ENCODE measurements at regions not wholly inside any gene's neighbourhood (a gene's known extent, or its start where the extent isn't known, plus 50 kb on each side); places are given as distances from the start of the nearest gene placed in this dataset.

DNA sequence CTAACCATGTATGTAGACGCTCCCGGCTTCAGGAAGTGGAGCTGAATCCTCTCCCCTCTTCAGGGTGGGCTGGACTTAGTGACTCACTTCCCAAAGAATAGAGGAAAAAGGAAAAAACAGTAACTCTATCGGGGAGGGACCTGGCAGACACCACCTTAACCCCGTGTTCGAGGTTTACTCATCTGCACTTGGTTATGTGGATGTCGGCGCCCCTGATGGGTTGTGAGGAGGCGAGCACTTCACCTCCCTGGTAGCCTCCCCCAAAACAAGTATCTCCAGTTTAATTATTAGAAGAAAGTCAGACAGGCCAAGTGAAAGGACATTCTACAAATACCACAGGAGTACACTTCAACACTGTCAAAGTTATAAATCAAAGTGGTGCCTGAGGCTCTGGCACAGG lies 559.7 kb downstream of the TCERG1L start:
- H3K27ac ChIP-seq (ENCODE audit: low read depth), result no peak overlapping the region
- no peak for DNase-seq (ENCODE audit: low spot score)
- no peak for TF ChIP-seq ZNF331 (CRISPR knock-in tag; IDR thresholded peaks at IDR 0.05; ENCODE audit: low read depth)
- TF ChIP-seq EZH2phosphoT487 (IDR thresholded peaks at IDR 0.05; ENCODE audit: unreplicated experiment), result no peak
- no peak for TF ChIP-seq STAT1 (IDR thresholded peaks at IDR 0.05; ENCODE audit: unreplicated experiment)
- TF ChIP-seq NANOG (IDR thresholded peaks at IDR 0.05; ENCODE audit: borderline replicate concordance), result no peak
- TF ChIP-seq, protein P1, sequence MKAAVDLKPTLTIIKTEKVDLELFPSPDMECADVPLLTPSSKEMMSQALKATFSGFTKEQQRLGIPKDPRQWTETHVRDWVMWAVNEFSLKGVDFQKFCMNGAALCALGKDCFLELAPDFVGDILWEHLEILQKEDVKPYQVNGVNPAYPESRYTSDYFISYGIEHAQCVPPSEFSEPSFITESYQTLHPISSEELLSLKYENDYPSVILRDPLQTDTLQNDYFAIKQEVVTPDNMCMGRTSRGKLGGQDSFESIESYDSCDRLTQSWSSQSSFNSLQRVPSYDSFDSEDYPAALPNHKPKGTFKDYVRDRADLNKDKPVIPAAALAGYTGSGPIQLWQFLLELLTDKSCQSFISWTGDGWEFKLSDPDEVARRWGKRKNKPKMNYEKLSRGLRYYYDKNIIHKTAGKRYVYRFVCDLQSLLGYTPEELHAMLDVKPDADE (IDR thresholded peaks at IDR 0.05), result no peak
- TF ChIP-seq, protein P2, sequence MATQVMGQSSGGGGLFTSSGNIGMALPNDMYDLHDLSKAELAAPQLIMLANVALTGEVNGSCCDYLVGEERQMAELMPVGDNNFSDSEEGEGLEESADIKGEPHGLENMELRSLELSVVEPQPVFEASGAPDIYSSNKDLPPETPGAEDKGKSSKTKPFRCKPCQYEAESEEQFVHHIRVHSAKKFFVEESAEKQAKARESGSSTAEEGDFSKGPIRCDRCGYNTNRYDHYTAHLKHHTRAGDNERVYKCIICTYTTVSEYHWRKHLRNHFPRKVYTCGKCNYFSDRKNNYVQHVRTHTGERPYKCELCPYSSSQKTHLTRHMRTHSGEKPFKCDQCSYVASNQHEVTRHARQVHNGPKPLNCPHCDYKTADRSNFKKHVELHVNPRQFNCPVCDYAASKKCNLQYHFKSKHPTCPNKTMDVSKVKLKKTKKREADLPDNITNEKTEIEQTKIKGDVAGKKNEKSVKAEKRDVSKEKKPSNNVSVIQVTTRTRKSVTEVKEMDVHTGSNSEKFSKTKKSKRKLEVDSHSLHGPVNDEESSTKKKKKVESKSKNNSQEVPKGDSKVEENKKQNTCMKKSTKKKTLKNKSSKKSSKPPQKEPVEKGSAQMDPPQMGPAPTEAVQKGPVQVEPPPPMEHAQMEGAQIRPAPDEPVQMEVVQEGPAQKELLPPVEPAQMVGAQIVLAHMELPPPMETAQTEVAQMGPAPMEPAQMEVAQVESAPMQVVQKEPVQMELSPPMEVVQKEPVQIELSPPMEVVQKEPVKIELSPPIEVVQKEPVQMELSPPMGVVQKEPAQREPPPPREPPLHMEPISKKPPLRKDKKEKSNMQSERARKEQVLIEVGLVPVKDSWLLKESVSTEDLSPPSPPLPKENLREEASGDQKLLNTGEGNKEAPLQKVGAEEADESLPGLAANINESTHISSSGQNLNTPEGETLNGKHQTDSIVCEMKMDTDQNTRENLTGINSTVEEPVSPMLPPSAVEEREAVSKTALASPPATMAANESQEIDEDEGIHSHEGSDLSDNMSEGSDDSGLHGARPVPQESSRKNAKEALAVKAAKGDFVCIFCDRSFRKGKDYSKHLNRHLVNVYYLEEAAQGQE (IDR thresholded peaks at IDR 0.05; ENCODE audit: unreplicated experiment), result no peak
- TF ChIP-seq EZH2 (IDR thresholded peaks at IDR 0.05; ENCODE audit: low read depth, unreplicated experiment), result no peak
- TF ChIP-seq CREB1 (CRISPR knock-in tag; IDR thresholded peaks at IDR 0.05; ENCODE audit: low read depth), result no peak
- TF ChIP-seq POLR2AphosphoS5 (IDR thresholded peaks at IDR 0.05; ENCODE audit: low read depth), result no peak
- TF ChIP-seq, protein P3, sequence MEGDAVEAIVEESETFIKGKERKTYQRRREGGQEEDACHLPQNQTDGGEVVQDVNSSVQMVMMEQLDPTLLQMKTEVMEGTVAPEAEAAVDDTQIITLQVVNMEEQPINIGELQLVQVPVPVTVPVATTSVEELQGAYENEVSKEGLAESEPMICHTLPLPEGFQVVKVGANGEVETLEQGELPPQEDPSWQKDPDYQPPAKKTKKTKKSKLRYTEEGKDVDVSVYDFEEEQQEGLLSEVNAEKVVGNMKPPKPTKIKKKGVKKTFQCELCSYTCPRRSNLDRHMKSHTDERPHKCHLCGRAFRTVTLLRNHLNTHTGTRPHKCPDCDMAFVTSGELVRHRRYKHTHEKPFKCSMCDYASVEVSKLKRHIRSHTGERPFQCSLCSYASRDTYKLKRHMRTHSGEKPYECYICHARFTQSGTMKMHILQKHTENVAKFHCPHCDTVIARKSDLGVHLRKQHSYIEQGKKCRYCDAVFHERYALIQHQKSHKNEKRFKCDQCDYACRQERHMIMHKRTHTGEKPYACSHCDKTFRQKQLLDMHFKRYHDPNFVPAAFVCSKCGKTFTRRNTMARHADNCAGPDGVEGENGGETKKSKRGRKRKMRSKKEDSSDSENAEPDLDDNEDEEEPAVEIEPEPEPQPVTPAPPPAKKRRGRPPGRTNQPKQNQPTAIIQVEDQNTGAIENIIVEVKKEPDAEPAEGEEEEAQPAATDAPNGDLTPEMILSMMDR (conservative IDR thresholded peaks at IDR 0.05; ENCODE audit: low read depth in 2 of 2), result no peak
- H3K36me3 ChIP-seq (ENCODE audit: insufficient read depth), result no peaks in the 10 kb centered on the region
- Mint-ChIP-seq H3K4me3 (no peak overlapping the region), H3K4me1 (no peaks in the 10 kb centered on the region), H3K36me3 (ENCODE audit: low read depth) (peaks cover 32% of the 10 kb centered on the region), H3K9me3 (peaks cover 85% of the 10 kb centered on the region), H3K27ac (no peak overlapping the region), H3K27me3 (ENCODE audit: insufficient read depth, low read depth, poor library complexity) (peaks cover 4% of the 10 kb centered on the region)
- no peaks in the 10 kb centered on the region for H3K9me2 ChIP-seq (ENCODE audit: insufficient read depth)
- H3K27me3 ChIP-seq (ENCODE audit: insufficient read depth), result no peaks in the 10 kb centered on the region
- no peak for ATAC-seq
- H2AFZ ChIP-seq, result no peak overlapping the region
- no peaks in the 10 kb centered on the region for H3K79me2 ChIP-seq (replicated peaks; ENCODE audit: insufficient read depth)
- no peaks in the 10 kb centered on the region for H3K4me1 ChIP-seq (ENCODE audit: insufficient read depth)
- H4K20me1 ChIP-seq (replicated peaks; ENCODE audit: insufficient read depth), result no peaks in the 10 kb centered on the region
- no peak overlapping the region for H3K4me3 ChIP-seq
- no peaks in the 10 kb centered on the region for H3F3A ChIP-seq (replicated peaks; ENCODE audit: low read depth)
- no peak overlapping the region for H3K4me2 ChIP-seq

DNA sequence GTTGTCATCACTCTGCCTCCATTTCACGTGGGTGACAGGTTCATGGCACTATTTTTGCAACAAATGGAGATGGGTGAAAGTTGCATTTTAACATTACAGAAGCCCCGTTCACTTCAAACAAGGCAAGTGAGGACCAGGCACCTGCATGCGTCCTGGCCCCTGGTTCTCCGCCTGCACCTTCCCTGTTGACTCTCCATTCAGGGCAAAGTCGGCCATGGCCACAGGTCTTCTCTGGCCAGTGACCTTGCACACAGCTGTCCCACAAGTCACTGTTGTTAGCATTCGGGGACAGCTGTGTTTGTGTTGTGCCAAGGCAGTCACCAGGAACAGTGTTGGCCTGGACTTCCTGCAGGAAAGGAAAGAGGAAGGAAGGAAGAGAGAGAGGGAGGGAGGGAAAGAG lies 554.9 kb downstream of the TCERG1L start:
- Mint-ChIP-seq H3K27me3 (ENCODE audit: insufficient read depth, low read depth, poor library complexity) (peaks cover 4% of the 10 kb centered on the region), H3K9me3 (peaks cover 70% of the 10 kb centered on the region), H3K36me3 (ENCODE audit: low read depth) (peaks cover 22% of the 10 kb centered on the region), H3K27ac (no peak overlapping the region), H3K4me1 (no peaks in the 10 kb centered on the region), H3K4me3 (no peak overlapping the region)
- no peak for ATAC-seq
- no peak overlapping the region for H3K4me3 ChIP-seq
- no peak overlapping the region for H3K27ac ChIP-seq (ENCODE audit: low read depth)
- no peaks in the 10 kb centered on the region for H3K4me1 ChIP-seq (ENCODE audit: insufficient read depth)
- no peak overlapping the region for H3K4me2 ChIP-seq
- H2AFZ ChIP-seq, result no peak overlapping the region
- H3K27me3 ChIP-seq (ENCODE audit: insufficient read depth), result no peaks in the 10 kb centered on the region
- no peaks in the 10 kb centered on the region for H3F3A ChIP-seq (replicated peaks; ENCODE audit: low read depth)
- H3K9me2 ChIP-seq (ENCODE audit: insufficient read depth), result no peaks in the 10 kb centered on the region
- H3K36me3 ChIP-seq (ENCODE audit: insufficient read depth), result no peaks in the 10 kb centered on the region
- H4K20me1 ChIP-seq (replicated peaks; ENCODE audit: insufficient read depth), result no peaks in the 10 kb centered on the region
- DNase-seq (ENCODE audit: low spot score), result no peak
- H3K79me2 ChIP-seq (replicated peaks; ENCODE audit: insufficient read depth), result no peaks in the 10 kb centered on the region
- TF ChIP-seq, protein P1 (IDR thresholded peaks at IDR 0.05), result no peak

Measured in GM23338 (cell line).